ENCODE measurements at regions not wholly inside any gene's neighbourhood (a gene's known extent, or its start where the extent isn't known, plus 50 kb on each side); places are given as distances from the start of the nearest gene placed in this dataset.

- no peak overlapping the region for H3K4me3 ChIP-seq
- H3K4me1 ChIP-seq (ENCODE audit: insufficient read depth) = no peaks in the 10 kb centered on the region
- no peaks in the 10 kb centered on the region for H3K79me2 ChIP-seq
- H3K4me2 ChIP-seq = no peak overlapping the region
- no peaks in the 10 kb centered on the region for H4K20me1 ChIP-seq (ENCODE audit: insufficient read depth, poor library complexity, severe bottlenecking)
- no peak overlapping the region for H2AFZ ChIP-seq
- no peaks in the 10 kb centered on the region for H3K9me3 ChIP-seq (ENCODE audit: low read depth)
- no peaks in the 10 kb centered on the region for H3K36me3 ChIP-seq (replicated peaks; ENCODE audit: insufficient read depth, low read depth)
- TF ChIP-seq EZH2phosphoT487 (IDR thresholded peaks at IDR 0.05; ENCODE audit: low read depth, severe bottlenecking, unreplicated experiment) = no peak
- no peak for TF ChIP-seq EZH2 (IDR thresholded peaks at IDR 0.05; ENCODE audit: borderline replicate concordance)
- no peak for TF ChIP-seq CTCF (IDR thresholded peaks at IDR 0.05; ENCODE audit: poor library complexity)
- DNase-seq (ENCODE audit: low spot score) = no peak
- no peaks in the 10 kb centered on the region for H3K27me3 ChIP-seq
- no peaks in the 10 kb centered on the region for H3K9me2 ChIP-seq (replicated peaks; ENCODE audit: insufficient read depth)
- no peak overlapping the region for H3K27ac ChIP-seq
- WGBS (ENCODE audit: low lambda C conversion rate, missing lambda C conversion rate) = 85% methylated on average over 4 of the region's 4 CpGs
These were observed 322.6 kb upstream of the WWC1 start for GRCh38 chr5:167968837-167969236.

- H3K4me3 ChIP-seq = no peak overlapping the region
- H3K9me3 ChIP-seq (ENCODE audit: low read depth) = no peaks in the 10 kb centered on the region
- no peak overlapping the region for H3K27ac ChIP-seq
- no peaks in the 10 kb centered on the region for H3K27me3 ChIP-seq
- H3K36me3 ChIP-seq (replicated peaks; ENCODE audit: insufficient read depth, low read depth) = no peaks in the 10 kb centered on the region
- no peak for DNase-seq (ENCODE audit: low spot score)
- H3K4me2 ChIP-seq = no peak overlapping the region
- no peak overlapping the region for H2AFZ ChIP-seq
- no peak for TF ChIP-seq CTCF (IDR thresholded peaks at IDR 0.05; ENCODE audit: poor library complexity)
- no peak for TF ChIP-seq EZH2 (IDR thresholded peaks at IDR 0.05; ENCODE audit: borderline replicate concordance)
- TF ChIP-seq EZH2phosphoT487 (IDR thresholded peaks at IDR 0.05; ENCODE audit: low read depth, severe bottlenecking, unreplicated experiment) = no peak
- no peaks in the 10 kb centered on the region for H3K4me1 ChIP-seq (ENCODE audit: insufficient read depth)
- no peaks in the 10 kb centered on the region for H4K20me1 ChIP-seq (ENCODE audit: insufficient read depth, poor library complexity, severe bottlenecking)
- H3K79me2 ChIP-seq = no peaks in the 10 kb centered on the region
- 33% methylated on average over 4 of the region's 4 CpGs for WGBS (ENCODE audit: low lambda C conversion rate, missing lambda C conversion rate)
- H3K9me2 ChIP-seq (replicated peaks; ENCODE audit: insufficient read depth) = no peaks in the 10 kb centered on the region
These were observed 321.4 kb upstream of the WWC1 start for GRCh38 chr5:167969998-167970397.

- TF ChIP-seq EZH2 (IDR thresholded peaks at IDR 0.05; ENCODE audit: borderline replicate concordance) (no peak), CTCF (IDR thresholded peaks at IDR 0.05; ENCODE audit: poor library complexity) (no peak), EZH2phosphoT487 (IDR thresholded peaks at IDR 0.05; ENCODE audit: low read depth, severe bottlenecking, unreplicated experiment) (no peak)
- no peak overlapping the region for H3K4me3 ChIP-seq
- H3K27ac ChIP-seq = no peak overlapping the region
- DNase-seq (ENCODE audit: low spot score) = no peak
- no peaks in the 10 kb centered on the region for H3K36me3 ChIP-seq (replicated peaks; ENCODE audit: insufficient read depth, low read depth)
- H3K9me3 ChIP-seq (ENCODE audit: low read depth) = no peaks in the 10 kb centered on the region
- 92% methylated on average over 3 of the region's 3 CpGs for WGBS (ENCODE audit: low lambda C conversion rate, missing lambda C conversion rate)
- H3K79me2 ChIP-seq = no peaks in the 10 kb centered on the region
- H4K20me1 ChIP-seq (ENCODE audit: insufficient read depth, poor library complexity, severe bottlenecking) = no peaks in the 10 kb centered on the region
- H3K4me2 ChIP-seq = no peak overlapping the region
- no peak overlapping the region for H2AFZ ChIP-seq
- H3K4me1 ChIP-seq (ENCODE audit: insufficient read depth) = no peaks in the 10 kb centered on the region
- no peaks in the 10 kb centered on the region for H3K9me2 ChIP-seq (replicated peaks; ENCODE audit: insufficient read depth)
- H3K27me3 ChIP-seq = no peaks in the 10 kb centered on the region
These were observed 319.7 kb upstream of the WWC1 start for GRCh38 chr5:167971706-167972105.

- no peaks in the 10 kb centered on the region for H3K4me1 ChIP-seq (ENCODE audit: insufficient read depth)
- H3K36me3 ChIP-seq (replicated peaks; ENCODE audit: insufficient read depth, low read depth) = no peaks in the 10 kb centered on the region
- H3K79me2 ChIP-seq = no peaks in the 10 kb centered on the region
- H3K4me2 ChIP-seq = no peak overlapping the region
- no peak for DNase-seq (ENCODE audit: low spot score)
- no peak overlapping the region for H3K27ac ChIP-seq
- no peak overlapping the region for H2AFZ ChIP-seq
- H3K9me2 ChIP-seq (replicated peaks; ENCODE audit: insufficient read depth) = no peaks in the 10 kb centered on the region
- no peaks in the 10 kb centered on the region for H4K20me1 ChIP-seq (ENCODE audit: insufficient read depth, poor library complexity, severe bottlenecking)
- 87% methylated on average over 4 of the region's 4 CpGs for WGBS (ENCODE audit: low lambda C conversion rate, missing lambda C conversion rate)
- no peak for TF ChIP-seq EZH2phosphoT487 (IDR thresholded peaks at IDR 0.05; ENCODE audit: low read depth, severe bottlenecking, unreplicated experiment)
- TF ChIP-seq EZH2 (IDR thresholded peaks at IDR 0.05; ENCODE audit: borderline replicate concordance) = no peak
- no peak for TF ChIP-seq CTCF (IDR thresholded peaks at IDR 0.05; ENCODE audit: poor library complexity)
- H3K9me3 ChIP-seq (ENCODE audit: low read depth) = no peaks in the 10 kb centered on the region
- no peaks in the 10 kb centered on the region for H3K27me3 ChIP-seq
- H3K4me3 ChIP-seq = no peak overlapping the region
These were observed 318.3 kb upstream of the WWC1 start for GRCh38 chr5:167973126-167973525.

All from hepatocyte (in vitro differentiated cells).